ENCODE measurements at regions not wholly inside any gene's neighbourhood (a gene's known extent, or its start where the extent isn't known, plus 50 kb on each side); places are given as distances from the start of the nearest gene placed in this dataset.

DNA sequence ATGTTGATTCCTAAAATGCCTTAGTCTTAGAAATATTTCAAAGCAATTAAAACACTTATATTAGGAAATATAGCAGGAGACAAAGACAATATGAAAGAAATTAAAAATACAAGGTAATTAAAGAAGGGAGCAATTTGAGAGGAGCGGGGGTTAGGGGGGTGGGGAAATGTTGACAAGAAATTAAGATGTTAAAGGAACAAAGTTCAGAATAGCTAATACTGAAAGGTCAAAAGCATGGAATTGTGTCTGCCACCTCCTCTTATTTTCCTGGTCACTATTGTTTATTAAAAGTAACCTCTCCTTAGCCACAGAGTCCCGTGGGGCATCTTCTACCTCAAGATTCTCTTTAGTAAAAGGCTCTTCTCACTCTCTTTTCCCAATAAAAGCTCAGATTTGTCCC lies 244.1 kb downstream of the MREG start:
- no peak for DNase-seq (ENCODE audit: low read depth)

DNA sequence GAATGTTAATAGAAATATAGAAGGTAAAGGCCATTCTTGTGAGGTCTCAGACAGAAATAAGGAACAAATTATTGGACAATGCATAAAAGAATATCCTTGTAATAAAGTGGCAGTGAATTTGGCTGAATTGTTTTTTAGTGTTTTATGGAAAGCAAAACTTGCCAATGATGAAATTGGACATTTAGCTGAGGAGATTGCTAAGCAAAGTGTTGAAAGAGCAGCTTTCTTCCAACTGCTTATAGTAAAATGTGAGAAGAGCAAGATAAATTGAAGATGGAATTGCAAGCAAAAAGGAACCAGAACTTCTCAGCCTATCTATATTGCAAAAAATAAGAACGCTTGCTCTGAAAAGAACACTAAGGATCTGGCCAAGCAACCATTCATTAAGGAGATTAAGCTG lies 245.7 kb downstream of the MREG start:
- no peak for DNase-seq (ENCODE audit: low read depth)

DNA sequence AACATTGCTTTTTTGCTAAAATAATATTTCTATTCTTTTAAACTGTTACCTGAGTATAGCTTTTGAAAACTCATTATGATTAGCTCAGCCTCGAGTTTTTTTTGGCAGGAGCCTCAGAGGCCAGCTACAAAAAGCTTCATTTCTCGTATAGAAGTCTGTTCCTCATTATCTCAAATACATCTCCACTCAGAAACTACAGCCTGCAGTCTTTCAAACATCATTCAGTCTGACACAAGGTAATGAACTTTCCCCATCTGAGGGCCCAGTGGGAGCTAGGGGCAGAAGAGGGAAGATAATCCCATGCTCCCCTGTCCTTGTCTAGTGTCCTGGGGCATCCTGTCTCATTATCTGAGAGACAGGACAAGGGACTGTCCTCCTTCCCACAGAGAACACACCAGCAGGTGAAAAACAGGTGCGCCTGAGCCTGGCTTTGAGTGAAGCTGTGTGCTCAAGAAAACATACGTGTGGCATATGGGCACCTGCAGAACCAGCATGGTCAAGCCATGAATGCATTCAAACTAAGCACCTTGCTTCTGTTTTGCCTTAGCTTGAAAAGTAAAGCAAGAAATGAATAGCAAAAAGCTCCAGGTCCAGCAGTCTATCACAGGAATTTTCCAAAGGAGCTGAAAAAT lies 247.5 kb downstream of the MREG start:
- DNase-seq (ENCODE audit: low read depth): no peak

DNA sequence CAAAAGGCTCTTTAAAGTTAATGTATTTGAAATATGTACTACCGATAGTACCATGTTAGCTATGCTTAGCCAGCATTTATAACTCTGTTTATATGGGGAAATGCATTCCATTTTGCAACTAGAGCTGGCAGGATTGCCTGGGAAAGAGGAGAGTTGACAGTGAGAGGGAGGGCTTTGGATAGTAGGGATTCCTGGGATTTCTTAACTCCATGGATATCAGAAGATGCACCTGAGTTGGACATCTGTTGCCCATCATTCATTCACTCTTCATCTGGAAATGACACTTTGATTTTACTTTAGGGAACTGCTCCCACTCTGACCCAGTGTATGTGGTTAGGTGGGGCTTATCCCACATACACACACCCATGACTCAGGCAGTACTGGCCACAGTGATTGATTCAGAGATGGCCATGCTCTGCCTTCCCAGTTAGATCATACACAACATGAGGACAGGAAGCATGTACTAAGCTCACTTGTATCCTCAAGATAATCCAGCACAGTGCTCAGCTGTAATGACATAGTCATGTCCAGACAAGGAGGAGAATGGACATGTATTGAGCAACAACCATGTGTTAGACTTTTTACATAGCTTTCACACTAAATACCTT lies 248.8 kb downstream of the MREG start:
- no peak for DNase-seq (ENCODE audit: low read depth)

DNA sequence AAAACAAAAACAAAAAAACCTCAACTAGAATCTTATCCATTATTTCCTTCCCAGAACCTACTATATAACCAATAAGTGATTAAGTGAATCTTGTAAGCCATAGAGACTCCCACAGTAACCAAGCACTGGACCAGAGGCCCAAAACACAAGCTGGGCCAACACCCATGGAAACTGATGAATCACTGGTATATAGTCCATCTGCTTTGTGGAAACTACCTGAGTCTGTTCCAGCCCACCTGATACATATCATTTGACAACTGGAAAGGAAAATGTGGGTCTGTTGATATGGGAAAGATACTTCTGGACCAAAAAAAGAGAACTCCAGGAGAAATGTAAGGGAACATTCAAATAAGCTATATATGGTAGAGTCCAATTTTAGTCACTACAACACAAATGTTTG lies 252.8 kb downstream of the MREG start:
- DNase-seq (ENCODE audit: low read depth): no peak

DNA sequence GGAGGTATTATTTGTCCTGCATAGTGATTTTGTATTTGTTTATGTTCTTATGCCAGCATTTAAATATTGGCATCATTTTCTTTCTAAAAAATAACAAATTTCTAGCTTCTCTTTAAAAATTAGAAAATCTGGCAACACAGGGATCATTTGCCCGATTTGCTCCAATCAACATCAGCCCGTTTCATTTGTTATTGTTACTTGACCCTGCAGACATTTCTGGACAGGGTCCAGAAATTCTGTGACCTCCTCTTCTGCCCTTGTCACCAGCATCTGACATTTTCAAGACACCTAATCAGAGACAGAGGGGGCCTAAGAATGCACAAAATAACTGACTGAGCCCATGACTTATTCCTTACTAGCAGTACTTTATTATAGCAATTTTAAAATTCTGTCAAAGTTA lies 253.3 kb downstream of the MREG start:
- no peak for DNase-seq (ENCODE audit: low read depth)

DNA sequence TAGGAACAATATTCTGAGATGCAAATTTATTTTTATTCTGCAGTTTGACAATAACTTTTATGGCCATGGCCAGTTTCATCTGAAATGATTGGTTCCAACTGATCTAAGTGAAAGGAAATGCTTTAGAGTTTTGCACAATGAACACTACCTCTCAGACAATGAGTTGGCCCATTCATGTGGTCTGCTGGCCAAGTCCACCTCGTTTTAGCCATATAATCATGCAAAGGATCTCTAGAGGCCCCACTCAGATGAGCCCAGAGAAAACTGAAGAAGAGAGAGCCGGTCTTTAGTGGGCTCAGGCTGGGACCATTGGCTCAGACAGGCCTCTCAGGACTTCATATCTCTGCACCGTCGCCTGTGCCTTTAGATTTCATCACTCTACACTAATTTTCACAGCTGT lies 254.7 kb downstream of the MREG start:
- no peak for DNase-seq (ENCODE audit: low read depth)

DNA sequence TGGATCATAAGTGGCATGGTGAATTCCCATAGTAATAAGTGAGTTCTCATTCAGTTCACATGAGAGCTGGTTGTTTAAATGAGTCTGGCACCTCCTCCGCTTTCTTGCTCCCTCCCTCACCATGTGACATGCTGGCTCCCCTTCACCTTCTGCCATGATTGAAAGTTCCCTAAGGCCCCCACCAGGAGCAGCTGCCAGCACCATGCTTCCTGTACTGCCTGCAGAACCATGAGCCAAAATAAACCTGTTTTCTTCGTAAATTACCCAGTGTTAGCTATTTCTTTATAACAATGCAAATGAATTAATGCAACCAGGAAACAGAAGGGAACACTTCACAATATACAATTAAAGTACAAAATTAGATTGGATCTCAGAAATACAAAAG lies 257.0 kb downstream of the MREG start:
- no peak for DNase-seq (ENCODE audit: low read depth)

DNA sequence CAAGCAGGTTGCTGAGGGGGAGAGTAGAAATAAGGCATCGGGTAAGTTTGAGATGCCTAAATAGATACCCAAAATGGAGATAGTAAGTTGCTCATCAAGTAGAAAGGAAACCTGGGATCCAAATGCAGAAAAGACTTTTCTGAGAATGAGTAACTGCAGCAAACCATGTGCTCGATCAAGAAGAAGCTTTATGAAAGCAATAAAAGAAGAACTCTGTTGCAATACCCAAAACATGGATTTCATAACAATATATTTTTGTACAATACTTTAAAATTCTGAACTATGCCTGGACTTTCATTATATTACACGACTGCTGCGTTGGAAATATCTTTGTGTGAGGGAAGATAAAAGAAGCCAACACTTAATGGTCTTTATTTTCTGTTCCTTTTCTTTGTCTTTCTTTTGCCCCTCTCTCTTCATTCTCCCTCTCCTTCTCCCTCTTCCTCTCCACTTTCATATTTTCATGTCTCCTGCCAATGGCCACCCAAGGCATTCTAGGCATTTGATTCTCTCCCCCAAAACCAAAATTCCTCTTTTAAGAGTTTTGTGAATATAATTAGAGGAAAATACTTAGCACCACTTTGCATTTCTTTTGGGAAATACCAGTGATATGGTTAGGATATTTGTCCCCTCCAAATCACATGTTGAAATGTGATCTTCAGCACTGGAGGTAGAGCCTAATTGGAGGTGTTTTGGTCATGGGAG lies 257.6 kb downstream of the MREG start:
- no peak for DNase-seq (ENCODE audit: low read depth)

DNA sequence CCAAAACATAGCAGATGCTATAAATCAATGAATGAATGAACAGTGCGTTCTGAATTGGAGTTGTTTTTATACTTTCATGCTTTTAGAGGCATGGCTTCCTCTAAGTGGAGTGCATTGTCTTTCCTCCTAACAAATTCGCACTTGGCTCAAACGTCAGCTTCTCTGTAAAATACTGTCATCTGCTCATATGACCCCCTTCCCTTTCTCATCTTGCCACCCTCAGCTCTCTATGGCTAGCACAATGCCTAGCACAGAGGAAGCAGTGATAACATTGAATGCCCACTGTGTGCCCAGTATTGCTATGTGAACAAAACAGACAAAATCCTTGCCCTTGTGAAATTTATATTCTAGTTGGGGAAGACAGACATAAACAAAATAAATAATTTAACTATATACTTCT lies 258.8 kb downstream of the MREG start:
- no peak for DNase-seq (ENCODE audit: low read depth)

DNA sequence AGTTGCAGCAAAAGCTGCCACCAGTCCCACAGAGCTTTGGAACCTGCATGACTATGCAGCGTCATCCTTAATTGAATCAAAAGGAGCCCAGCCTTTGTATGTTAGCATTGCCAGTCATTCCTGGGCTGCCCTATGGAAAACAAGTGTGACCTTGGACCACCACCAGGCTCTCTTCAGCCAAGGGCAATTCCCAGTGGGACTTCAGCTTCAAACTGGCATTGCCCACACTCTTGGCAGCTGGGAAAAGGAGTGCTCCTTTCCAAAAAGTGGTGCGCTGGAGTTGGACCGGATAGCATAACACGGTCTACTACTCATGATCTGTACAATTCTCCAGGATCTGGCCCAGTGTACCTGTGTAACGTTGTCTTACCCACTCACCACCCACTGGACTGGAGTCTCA lies 259.5 kb downstream of the MREG start:
- no peak for DNase-seq (ENCODE audit: low read depth)

DNA sequence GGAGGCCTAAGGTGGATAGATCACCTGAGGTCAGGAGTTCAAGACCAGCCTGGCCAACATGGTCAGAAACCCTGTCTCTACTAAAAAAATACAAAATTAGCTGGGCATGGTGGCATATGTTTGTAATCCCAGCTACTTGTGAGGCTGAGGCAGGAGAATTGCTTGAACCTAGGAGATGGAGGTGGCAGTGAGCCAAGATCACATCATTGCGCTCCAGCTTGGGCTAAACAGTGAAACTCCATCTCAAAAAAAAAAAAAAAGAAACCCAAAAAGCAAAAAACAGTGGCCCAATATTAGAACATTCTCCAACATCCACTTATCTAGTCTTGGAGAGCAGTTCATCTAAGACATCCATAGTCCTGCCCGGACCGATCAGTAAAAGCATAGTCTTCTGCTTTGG lies 260.4 kb downstream of the MREG start:
- DNase-seq (ENCODE audit: low read depth): no peak

DNA sequence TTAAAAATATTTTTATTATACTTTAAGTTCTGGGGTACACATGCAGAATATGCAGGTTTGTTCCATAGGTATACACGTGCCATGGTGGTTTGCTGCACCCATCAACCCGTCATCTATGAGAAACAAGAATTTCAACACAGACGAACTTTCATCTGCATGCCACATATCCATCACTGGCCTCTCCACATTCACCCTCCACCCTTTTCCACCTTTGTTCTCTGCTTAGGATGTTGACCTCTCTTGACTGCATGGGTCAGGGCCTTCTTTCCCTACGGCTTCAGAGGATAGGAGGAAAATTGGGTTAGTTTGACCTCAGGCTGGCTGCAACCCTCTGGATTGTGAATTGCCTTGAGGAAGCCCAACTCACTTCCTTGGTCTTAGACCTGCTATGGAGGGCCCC lies 260.9 kb downstream of the MREG start:
- DNase-seq (ENCODE audit: low read depth): no peak

DNA sequence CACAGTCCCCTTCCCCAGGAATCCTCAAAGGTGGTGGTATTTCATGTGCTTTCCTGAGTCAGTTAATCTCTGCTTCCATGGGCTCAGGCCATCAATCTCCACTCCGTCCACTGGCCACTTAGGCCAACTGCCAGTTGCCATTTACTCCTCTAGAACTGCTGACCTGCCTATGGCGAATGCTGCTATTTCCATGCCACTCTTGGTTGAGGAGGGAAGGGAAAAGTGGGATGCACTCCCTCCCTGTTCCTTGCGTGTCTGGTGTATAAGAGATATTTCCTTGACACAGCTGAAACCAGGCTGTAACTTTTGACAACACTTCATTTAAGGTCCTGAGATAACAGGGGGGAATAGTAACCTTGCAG lies 261.5 kb downstream of the MREG start:
- DNase-seq (ENCODE audit: low read depth): no peak

DNA sequence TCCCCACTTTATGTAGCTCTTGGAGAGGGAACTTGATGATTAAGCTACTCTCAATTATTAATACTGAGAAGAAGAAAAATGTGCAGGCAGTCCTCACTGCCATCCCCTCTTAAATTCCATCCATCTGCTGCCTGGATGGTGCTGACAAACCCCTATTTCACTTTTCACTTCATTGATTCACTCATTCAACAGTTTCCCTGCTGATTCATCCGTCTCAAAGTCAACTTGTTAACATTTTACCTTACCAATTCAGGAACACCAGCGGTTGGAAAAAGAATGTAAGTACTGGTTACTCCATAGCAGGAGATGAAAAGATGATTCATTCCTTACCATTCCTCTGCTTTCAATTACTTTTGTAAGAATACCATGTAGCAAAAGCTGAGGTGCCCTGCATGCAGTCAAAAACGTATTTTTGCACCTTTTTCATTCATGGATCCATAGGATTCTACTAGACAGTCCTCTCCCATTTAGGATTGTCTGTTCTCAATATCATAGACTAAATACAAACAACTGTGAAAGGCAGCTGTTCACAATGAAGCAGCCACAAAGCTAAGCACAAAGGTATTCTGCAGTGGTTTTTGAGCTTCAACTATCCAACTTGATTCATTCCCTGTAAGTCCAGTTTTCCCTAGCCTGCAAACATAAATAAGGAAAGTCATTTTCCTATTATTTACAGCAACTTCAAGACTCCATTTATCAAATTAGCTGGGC lies 262.0 kb downstream of the MREG start:
- peak; percentile 93 for DNase-seq (ENCODE audit: low read depth)

DNA sequence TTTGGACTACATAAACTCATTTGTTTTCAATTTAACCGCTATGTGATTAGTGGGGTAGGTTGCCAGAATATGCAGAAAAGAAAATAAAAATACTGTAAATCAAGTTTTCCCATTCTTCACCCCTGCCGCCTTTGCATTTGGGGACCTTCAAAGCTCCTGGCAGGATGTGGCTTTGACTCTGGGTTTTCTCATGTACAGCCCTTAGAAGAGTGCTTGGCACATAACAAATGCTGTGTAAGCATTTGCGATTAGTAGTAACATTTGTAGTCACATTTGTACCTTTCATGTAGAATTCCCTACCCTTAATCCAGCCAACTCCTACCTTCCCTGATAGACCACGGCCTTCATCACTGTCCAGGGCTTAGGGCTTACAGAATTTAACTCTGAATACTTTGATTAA lies 262.6 kb downstream of the MREG start:
- DNase-seq (ENCODE audit: low read depth): no peak

DNA sequence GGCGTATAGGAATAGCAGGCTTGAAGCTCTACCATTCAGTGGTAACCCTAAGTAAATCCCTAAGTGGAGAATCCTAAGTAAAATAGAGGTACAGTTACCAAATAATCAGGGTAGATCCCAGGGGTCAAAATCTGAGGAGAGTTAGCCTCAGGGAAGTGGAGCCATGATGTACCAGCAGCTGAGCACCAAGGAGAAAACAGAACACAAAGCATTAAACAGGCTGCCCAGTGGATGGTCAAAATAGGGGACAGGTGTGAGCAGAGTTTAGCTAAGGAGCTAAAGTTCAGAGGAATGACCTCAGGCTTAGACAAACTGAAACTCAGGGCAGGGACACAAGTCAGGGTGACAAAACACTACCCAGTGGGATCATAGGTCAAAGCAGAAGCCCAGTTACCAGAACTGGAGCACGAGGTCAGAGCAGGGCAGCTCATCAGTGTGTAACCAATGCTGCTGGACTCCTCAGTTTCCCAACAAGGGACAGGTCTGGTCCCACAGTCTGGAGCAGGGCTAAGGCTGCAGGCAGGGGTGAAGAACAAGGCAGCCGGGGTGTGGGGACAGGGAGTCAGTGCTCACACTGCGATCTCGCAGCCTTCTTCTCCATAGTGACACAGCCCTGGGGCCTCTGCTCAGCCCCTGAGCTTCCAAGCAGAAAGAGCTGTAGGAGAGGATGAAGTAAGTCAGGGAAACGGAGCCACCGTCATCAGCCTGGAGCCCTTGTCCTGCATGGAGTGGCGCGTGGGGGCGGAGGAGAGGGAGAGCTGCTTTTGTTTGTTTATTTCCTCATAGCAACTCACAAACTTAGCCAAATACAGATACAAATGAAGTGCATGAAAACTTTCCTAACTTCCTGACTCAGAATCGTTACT lies 264.0 kb downstream of the MREG start:
- DNase-seq (ENCODE audit: low read depth): no peak

DNA sequence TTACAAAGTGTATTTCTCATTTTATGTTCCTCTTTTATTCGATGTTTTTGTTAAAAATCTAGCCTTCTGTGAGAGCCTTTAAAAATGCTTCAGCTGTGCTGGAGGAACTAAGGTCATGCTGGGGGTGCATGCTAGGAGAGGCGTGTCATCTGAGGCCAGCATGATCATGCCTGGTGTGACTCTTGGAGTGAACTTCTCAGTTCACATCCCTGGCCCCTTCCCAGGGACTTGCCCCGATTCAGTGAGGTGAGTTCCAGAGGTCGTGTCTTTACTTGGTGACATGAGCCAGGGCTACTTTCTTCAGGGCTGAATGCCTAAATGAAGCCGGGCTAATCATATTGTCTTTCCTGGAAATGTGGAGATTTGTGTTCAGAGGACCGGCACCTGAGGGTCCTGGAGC lies 264.9 kb downstream of the MREG start:
- DNase-seq (ENCODE audit: low read depth): no peak

DNA sequence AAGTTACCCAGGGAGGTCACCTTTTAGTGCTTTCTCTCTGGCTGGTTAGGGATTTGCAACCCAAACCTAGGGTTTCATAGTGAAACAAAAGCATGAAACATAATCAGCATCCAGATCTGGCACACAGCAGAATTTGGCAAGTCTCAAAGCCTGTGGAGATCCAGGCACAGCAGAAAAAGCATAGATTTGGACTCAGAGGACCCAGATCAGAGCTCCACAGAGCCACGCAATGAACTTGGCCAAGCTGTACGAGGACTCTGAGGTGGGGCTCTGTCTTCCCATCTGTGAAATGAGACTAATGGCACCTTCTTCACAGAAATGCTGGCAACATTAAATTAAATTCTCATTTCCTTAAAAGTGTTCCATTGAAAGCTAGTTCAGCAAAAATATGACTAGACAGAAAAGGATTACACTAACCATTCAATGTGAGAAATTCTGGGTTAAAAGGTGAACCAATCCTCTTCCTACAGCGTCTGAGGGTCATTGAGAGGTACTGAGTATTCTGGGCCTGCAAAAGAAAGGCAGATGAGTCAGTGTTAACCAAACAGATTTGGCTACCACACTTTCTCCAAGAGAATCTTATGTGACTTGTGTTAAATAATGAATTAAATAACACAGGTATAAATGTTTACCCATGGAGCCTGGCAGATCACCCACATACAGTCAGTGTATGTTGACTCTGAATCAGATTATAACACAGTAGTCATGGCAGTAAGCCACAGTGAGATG lies 266.3 kb downstream of the MREG start:
- no peak for DNase-seq (ENCODE audit: low read depth)

DNA sequence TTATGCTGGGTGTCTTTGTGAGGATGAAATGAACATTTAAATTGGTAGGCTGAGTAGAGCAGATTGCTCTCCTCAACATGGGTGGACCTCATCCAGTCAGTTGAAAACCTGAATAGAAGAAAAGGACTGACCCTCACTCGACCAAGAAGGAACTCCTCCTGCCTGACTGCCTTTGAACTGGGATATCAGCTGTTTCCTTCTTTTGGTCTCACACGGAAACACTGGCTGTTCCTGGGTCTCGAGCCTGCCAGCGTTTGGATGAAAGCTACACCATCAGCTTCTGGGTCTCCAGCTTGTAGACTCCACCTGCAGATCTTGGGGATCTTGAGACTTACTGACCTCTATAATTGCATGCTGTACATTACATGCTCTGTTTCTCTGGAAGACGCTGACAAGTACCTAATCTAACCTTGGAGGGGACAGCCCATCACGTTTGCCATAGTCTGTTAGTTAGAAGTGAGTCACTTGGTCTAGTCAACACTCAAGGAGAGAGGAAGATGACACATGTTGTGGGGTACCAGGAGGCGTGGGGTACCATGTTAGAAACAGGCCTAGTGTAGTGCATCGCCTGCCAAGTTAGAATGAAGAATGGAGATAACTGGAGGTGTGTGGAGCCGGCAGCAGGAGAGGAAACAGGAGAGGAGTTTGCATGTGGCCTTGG lies 267.0 kb downstream of the MREG start:
- DNase-seq (ENCODE audit: low read depth): no peak

DNA sequence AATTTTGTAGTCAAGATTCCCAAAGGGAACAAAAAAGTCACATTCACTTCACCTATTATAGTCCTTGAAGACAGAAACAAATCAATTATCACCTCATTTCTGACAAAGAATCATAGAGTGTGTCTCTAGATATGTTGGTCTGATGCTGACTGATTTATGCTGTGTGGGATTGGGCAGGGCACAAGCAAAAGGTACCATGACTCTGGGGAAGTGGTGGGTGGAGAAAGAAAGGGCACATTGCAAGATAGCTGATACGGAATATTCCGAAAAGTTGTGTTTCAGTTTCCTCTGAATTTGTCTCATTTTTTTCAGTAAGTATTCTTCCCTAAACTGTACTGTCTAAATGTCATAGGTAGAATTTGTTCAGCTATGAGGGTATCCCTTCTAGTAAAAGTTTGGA lies 268.0 kb downstream of the MREG start:
- no peak for DNase-seq (ENCODE audit: low read depth)

Data from non-pigmented ciliary epithelial cell (primary cell).